Activated naive CD4-positive, alpha-beta T cell treated with anti-CD3 and anti-CD28 coated beads, Interleukin-2, amount 50 U/mL, for 16 hours (primary cell): ENCODE measurements at regions not wholly inside any gene's neighbourhood (a gene's known extent, or its start where the extent isn't known, plus 50 kb on each side); places are given as distances from the start of the nearest gene placed in this dataset.

Experiments
- DNase-seq: peaks from one replicate; pipeline ENCODE4 v3.0.0-alpha.2; 2020

- DNase-seq = no peak
Observed at GRCh38 chr2:145169285-145169684, 649.4 kb upstream of the ZEB2 start.

GRCh38 chr2:145168091-145168490, 648.2 kb upstream of the ZEB2 start:
- no peak for DNase-seq

- no peak for DNase-seq
Observed at GRCh38 chr2:145166731-145167302, 646.9 kb upstream of the ZEB2 start.

- no peak for DNase-seq
Observed at GRCh38 chr2:145161656-145162055, 641.7 kb upstream of the ZEB2 start.

GRCh38 chr2:145160855-145161254, 640.9 kb upstream of the ZEB2 start:
- no peak for DNase-seq

GRCh38 chr2:145159676-145160075, 639.8 kb upstream of the ZEB2 start:
- no peak for DNase-seq

- no peak for DNase-seq
Observed at GRCh38 chr2:145157741-145158591, 638.0 kb upstream of the ZEB2 start.

- DNase-seq = no peak
Observed at GRCh38 chr2:145157036-145157675, 637.2 kb upstream of the ZEB2 start.

GRCh38 chr2:145156199-145156598, 636.3 kb upstream of the ZEB2 start:
- no peak for DNase-seq

GRCh38 chr2:145155196-145155595, 635.3 kb upstream of the ZEB2 start:
- no peak for DNase-seq

- no peak for DNase-seq
Observed at GRCh38 chr2:145154731-145155130, 634.8 kb upstream of the ZEB2 start.

GRCh38 chr2:145146691-145147090, 626.8 kb upstream of the ZEB2 start:
- no peak for DNase-seq

GRCh38 chr2:145144131-145144728, 624.3 kb upstream of the ZEB2 start:
- DNase-seq = no peak

GRCh38 chr2:145141981-145142380, 622.1 kb upstream of the ZEB2 start:
- no peak for DNase-seq

GRCh38 chr2:145140658-145141057, 620.7 kb upstream of the ZEB2 start:
- no peak for DNase-seq

- no peak for DNase-seq
Observed at GRCh38 chr2:145138626-145139025, 618.7 kb upstream of the ZEB2 start.

GRCh38 chr2:145137901-145138300, 618.0 kb upstream of the ZEB2 start:
- no peak for DNase-seq

- DNase-seq = no peak
Observed at GRCh38 chr2:145137211-145137610, 617.3 kb upstream of the ZEB2 start.

GRCh38 chr2:145136702-145137101, 616.8 kb upstream of the ZEB2 start:
- no peak for DNase-seq

GRCh38 chr2:145126146-145126545, 606.2 kb upstream of the ZEB2 start:
- DNase-seq = no peak

- DNase-seq = no peak
Observed at GRCh38 chr2:145124085-145124484, 604.2 kb upstream of the ZEB2 start.

- DNase-seq = no peak
Observed at GRCh38 chr2:145123606-145124005, 603.7 kb upstream of the ZEB2 start.

GRCh38 chr2:145119225-145119624, 599.3 kb upstream of the ZEB2 start:
- no peak for DNase-seq
